Astrocyte (in vitro differentiated cells and primary cell): ENCODE measurements at regions not wholly inside any gene's neighbourhood (a gene's known extent, or its start where the extent isn't known, plus 50 kb on each side); places are given as distances from the start of the nearest gene placed in this dataset.

Experiments
- DNase-seq: peaks from one replicate; pipeline ENCODE4 v3.0.0-alpha.2; 2010; ENCODE audit warnings: low read depth
- FAIRE-seq: peaks from 2 replicates; lab custom pipeline; 2011; peaks lifted over from hg19 to GRCh38; lab: Jason Lieb, UNC
- H2AFZ ChIP-seq: 2 replicates; pipeline ENCODE4 v1.6.0; 2012; ENCODE audit warnings: low read depth, low read length, inconsistent platforms
- H3K27ac ChIP-seq: 2 replicates; pipeline ENCODE4 v1.5.1; 2011; ENCODE audit warnings: low read depth, low read length, inconsistent platforms
- H3K27me3 ChIP-seq: 2 replicates; pipeline ENCODE4 v1.6.0; 2011; ENCODE audit warnings: low read length, inconsistent platforms; ENCODE audit not compliant: insufficient read depth
- H3K36me3 ChIP-seq: 2 replicates; pipeline ENCODE4 v1.5.1; 2011; ENCODE audit warnings: low read length, inconsistent platforms; ENCODE audit not compliant: insufficient read depth
- H3K4me1 ChIP-seq: 2 replicates; pipeline ENCODE4 v1.5.1; 2011; ENCODE audit warnings: low read length, inconsistent platforms; ENCODE audit not compliant: insufficient read depth
- H3K4me2 ChIP-seq: 2 replicates; pipeline ENCODE4 v1.6.0; 2012; ENCODE audit warnings: low read length, inconsistent platforms
- H3K4me3 ChIP-seq: 2 replicates; pipeline ENCODE4 v1.5.1; 2011; ENCODE audit warnings: low read depth, mild to moderate bottlenecking, low read length, inconsistent platforms; ENCODE audit not compliant: insufficient read depth
- H3K79me2 ChIP-seq: 2 replicates; pipeline ENCODE4 v1.6.0; 2012; ENCODE audit warnings: mild to moderate bottlenecking, low read length, inconsistent platforms; ENCODE audit not compliant: insufficient read depth
- H3K9ac ChIP-seq: 2 replicates; pipeline ENCODE4 v1.6.0; 2012; ENCODE audit warnings: mild to moderate bottlenecking, low read length, inconsistent platforms
- H3K9me3 ChIP-seq: 2 replicates; pipeline ENCODE4 v1.5.1; 2012; ENCODE audit warnings: low read depth, mild to moderate bottlenecking, low read length, inconsistent platforms; ENCODE audit not compliant: insufficient read depth
- H4K20me1 ChIP-seq: 2 replicates; pipeline ENCODE4 v1.6.0; 2012; ENCODE audit warnings: low read length, inconsistent platforms; ENCODE audit not compliant: insufficient read depth
- H3K27ac Mint-ChIP-seq: one replicate; pipeline ENCODE4 v1.8.0; 2021; ENCODE audit warnings: mild to moderate bottlenecking, mixed read lengths; ENCODE audit not compliant: unreplicated experiment
- H3K27me3 Mint-ChIP-seq: one replicate; pipeline ENCODE4 v1.8.0; 2021; ENCODE audit warnings: low read depth, mixed read lengths; ENCODE audit not compliant: unreplicated experiment
- H3K36me3 Mint-ChIP-seq: one replicate; pipeline ENCODE4 v1.8.0; 2021; ENCODE audit warnings: low read depth, mixed read lengths; ENCODE audit not compliant: unreplicated experiment
- H3K4me1 Mint-ChIP-seq: one replicate; pipeline ENCODE4 v1.8.0; 2021; ENCODE audit warnings: low read depth, mixed read lengths; ENCODE audit not compliant: unreplicated experiment
- H3K4me3 Mint-ChIP-seq: one replicate; pipeline ENCODE4 v1.8.0; 2021; ENCODE audit warnings: mild to moderate bottlenecking, moderate library complexity, mixed read lengths; ENCODE audit not compliant: unreplicated experiment
- H3K9me3 Mint-ChIP-seq: one replicate; pipeline ENCODE4 v1.8.0; 2021; ENCODE audit warnings: mild to moderate bottlenecking, mixed read lengths; ENCODE audit not compliant: unreplicated experiment
- CTCF ChIP-seq: IDR thresholded peaks from 2 replicates; pipeline ENCODE4 v1.5.1; 2011; ENCODE audit warnings: low read depth, mild to moderate bottlenecking, inconsistent platforms, low read length, moderate library complexity; ENCODE audit not compliant: insufficient read depth
- EZH2 ChIP-seq: IDR thresholded peaks from 2 replicates; pipeline ENCODE4 v1.6.1; 2012; ENCODE audit warnings: mild to moderate bottlenecking, low read length, inconsistent platforms; ENCODE audit not compliant: insufficient read depth

- Histone ChIP-seq H3K9ac (no peak overlapping the region), H4K20me1 (no peaks in the 10 kb centered on the region), H3K27me3 (no peaks in the 10 kb centered on the region), H3K27ac (no peak overlapping the region), H3K4me1 (no peaks in the 10 kb centered on the region), H3K4me2 (no peak overlapping the region), H3K9me3 (no peaks in the 10 kb centered on the region), H3K79me2 (no peaks in the 10 kb centered on the region), H2AFZ (no peak overlapping the region), H3K36me3 (no peaks in the 10 kb centered on the region), H3K4me3 (no peak overlapping the region)
- no peaks in the 10 kb centered on the region for H3K27me3 Mint-ChIP-seq
- no peaks in the 10 kb centered on the region for H3K9me3 Mint-ChIP-seq
- H3K27ac Mint-ChIP-seq: no peak overlapping the region
- H3K4me3 Mint-ChIP-seq: no peak overlapping the region
- TF ChIP-seq EZH2 (no peak), CTCF (no peak)
- FAIRE-seq (no peak), DNase-seq (no peak)
- H3K4me1 Mint-ChIP-seq: no peaks in the 10 kb centered on the region
- H3K36me3 Mint-ChIP-seq: no peaks in the 10 kb centered on the region
These were observed 78.4 kb upstream of the RGS21 start for GRCh38 chr1:192238421-192238820.

- Histone ChIP-seq H3K27ac (no peak overlapping the region), H3K4me1 (no peaks in the 10 kb centered on the region), H3K36me3 (no peaks in the 10 kb centered on the region), H2AFZ (no peak overlapping the region), H4K20me1 (no peaks in the 10 kb centered on the region), H3K27me3 (no peaks in the 10 kb centered on the region), H3K9ac (no peak overlapping the region), H3K9me3 (no peaks in the 10 kb centered on the region), H3K4me3 (no peak overlapping the region), H3K4me2 (no peak overlapping the region), H3K79me2 (no peaks in the 10 kb centered on the region)
- Mint-ChIP-seq H3K27me3 (no peaks in the 10 kb centered on the region), H3K4me3 (no peak overlapping the region), H3K27ac (no peak overlapping the region), H3K4me1 (no peaks in the 10 kb centered on the region), H3K36me3 (no peaks in the 10 kb centered on the region), H3K9me3 (peaks cover 9% of the 10 kb centered on the region)
- FAIRE-seq: no peak
- DNase-seq: no peak
- TF ChIP-seq EZH2 (no peak), CTCF (no peak)
These were observed 73.1 kb upstream of the RGS21 start for GRCh38 chr1:192243721-192244120.

- peaks cover 7% of the 10 kb centered on the region for H3K9me3 Mint-ChIP-seq
These were observed 65.1 kb upstream of the RGS21 start for GRCh38 chr1:192251735-192252134.

More at GRCh38 chr1:192251735-192252134, 65.1 kb upstream of the RGS21 start:
- Histone ChIP-seq H3K27ac (no peak overlapping the region), H3K4me1 (no peaks in the 10 kb centered on the region), H3K9ac (no peak overlapping the region), H3K4me3 (no peak overlapping the region), H3K9me3 (no peaks in the 10 kb centered on the region), H3K4me2 (no peak overlapping the region), H4K20me1 (no peaks in the 10 kb centered on the region), H3K36me3 (no peaks in the 10 kb centered on the region), H2AFZ (peak overlapping the region; percentile 4), H3K79me2 (no peaks in the 10 kb centered on the region), H3K27me3 (no peaks in the 10 kb centered on the region)
- Mint-ChIP-seq H3K27me3 (peaks cover 2% of the 10 kb centered on the region), H3K4me1 (no peaks in the 10 kb centered on the region), H3K27ac (no peak overlapping the region), H3K36me3 (no peaks in the 10 kb centered on the region), H3K4me3 (no peak overlapping the region)
- TF ChIP-seq CTCF (no peak), EZH2 (no peak)
- DNase-seq (no peak), FAIRE-seq (no peak)
